HG03558 (cell line): ENCODE measurements at regions not wholly inside any gene's neighbourhood (a gene's known extent, or its start where the extent isn't known, plus 50 kb on each side); places are given as distances from the start of the nearest gene placed in this dataset.
"Not testable (repeated sequence)": the region's sequence is repeated elsewhere in the genome, so short reads cannot be mapped to it uniquely, and the experiment has no call there.

Experiments
- ATAC-seq: cut with Tn5 transposase; IDR thresholded peaks from one replicate; pipeline ENCODE4 v1.9.1; 2021; ENCODE audit warnings: moderate number of reproducible peaks; ENCODE audit not compliant: unreplicated experiment; ENCODE audit errors: extremely low read depth

DNA sequence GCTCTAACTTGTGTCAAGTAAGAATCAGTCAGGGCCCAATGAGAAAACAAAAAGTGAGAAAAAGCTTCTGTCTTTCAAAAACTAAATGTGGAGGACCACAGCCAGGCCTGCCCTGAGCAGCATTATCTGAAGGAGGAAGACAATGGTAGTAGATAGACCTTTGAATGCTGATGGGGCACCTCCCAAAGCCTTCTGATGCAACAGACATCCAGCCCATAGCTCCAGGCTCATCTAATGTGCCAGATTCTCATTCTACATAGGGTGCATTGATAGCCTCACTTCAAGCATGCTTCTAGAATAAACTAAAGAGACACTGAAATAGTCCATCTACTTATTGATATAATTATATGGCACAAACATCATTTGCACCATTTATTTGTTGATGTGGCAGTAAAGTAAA is 351.6 kb downstream of the HHIPL2 start:
- no peak for ATAC-seq

DNA sequence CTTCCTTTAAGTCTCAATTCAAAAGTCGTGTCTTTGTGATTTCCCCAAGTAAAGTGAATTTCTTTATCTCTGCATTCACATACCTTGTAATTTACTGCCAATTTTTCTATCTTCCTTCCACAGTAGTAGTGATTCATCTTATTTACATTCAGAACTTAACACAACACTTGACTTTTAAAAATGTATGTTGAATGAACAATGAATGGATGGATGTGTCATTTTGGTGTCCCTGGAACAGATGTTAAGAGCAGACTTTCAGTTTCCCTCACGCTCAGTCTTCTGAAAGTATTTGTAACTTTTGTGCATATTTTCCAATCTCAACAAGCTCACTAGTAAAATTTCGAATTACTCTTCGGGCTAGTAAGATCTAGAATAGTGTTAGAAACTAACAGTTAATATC is 352.0 kb downstream of the HHIPL2 start:
- ATAC-seq = no peak

DNA sequence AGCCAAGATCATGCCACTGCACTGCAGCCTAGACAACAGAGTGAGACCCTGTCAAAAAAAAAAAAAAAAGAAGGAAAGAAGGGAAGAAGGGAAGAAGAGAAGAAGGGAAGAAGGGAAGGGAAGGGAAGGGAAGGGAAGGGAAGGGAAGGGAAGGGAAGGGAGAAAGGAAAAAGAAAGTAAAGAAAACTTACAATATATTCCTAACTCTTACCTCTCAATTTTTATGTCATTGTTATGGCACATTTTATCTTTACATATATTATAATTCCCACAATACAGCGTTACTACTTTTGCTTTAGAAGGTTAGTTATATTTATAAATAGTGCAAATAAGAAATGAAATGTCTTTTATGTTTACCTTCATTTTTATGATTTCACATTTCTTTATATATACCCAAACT is 358.7 kb downstream of the HHIPL2 start:
- no peak for ATAC-seq

DNA sequence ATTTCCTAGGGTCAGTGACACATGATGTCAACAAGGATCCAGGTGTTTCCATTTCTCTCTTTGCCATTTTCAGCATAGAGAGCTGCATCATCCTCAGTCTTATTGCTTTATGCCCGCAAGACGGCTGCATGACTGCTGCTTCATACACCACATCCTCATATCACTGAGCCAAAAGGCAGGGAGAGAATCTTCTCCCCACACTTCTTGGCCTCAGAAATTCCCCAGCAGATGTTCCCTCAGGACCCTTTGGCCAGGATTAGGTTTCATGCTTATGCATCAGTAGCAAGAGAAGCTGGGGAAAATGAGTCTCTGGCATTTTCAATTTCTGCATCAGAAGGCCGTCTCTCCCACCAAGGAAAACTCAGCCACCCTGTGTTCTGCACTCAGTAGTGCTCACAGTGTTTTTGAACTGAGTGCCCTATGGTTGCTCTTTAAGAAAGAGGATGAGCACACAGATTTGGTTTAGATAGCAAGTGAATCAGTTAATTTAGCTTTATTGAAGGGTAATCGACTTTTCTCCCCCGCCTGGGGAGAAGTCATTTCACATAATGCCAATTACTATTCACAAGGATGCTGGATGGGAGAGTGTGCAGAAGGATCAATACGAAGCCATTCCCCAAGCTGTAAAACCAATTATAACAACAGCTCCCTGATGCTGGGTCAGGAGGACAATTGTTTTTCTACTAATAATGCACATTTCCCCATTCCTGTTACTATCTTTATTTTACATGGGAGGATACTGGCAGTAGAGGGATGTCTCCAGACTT is 360.2 kb downstream of the HHIPL2 start:
- no peak for ATAC-seq

DNA sequence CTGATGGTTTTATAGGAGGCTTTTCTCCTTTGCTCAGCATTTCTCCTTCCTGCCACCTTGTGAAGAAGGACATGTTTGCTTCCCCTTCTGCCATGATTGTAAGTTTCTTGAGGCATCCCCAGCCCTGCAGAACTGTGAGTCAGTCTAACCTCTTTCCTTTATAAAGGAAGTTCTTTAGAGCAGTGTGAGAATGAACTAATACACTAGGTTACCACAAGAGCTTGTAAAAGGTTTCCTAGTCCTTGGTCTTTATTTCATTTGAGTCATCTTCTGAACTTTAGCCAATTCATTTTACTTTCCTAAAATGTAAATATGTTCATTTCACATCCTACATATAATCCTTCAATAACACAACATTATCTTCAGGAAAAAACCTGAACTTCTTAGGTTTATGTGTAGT is 365.3 kb downstream of the HHIPL2 start:
- ATAC-seq = no peak

- no peak for ATAC-seq
Measured at GRCh38 chr1:222181191-222181590, 366.7 kb downstream of the HHIPL2 start.

DNA sequence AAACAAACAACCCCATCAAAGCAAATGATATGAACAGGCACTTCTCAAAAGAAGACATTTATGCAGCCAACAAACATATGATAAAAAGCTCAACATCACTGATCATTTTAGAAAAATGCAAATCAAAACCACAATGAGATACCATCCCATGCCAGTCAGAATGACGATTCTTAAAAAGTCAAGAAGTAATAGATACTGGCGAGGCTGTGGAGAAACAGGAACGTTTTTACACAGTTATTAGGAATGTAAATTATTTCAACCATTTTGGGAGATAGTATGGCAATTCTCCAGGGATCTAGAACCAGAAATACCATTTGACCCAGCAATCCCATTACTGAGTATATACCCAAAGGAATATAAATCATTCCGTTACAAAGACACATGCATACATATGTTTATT is 370.4 kb downstream of the HHIPL2 start:
- not testable (repeated sequence) for ATAC-seq

- ATAC-seq = no peak
Measured at GRCh38 chr1:222171005-222171404, 376.9 kb downstream of the HHIPL2 start.

- no peak for ATAC-seq
Measured at GRCh38 chr1:222168621-222169020, 379.3 kb downstream of the HHIPL2 start.

DNA sequence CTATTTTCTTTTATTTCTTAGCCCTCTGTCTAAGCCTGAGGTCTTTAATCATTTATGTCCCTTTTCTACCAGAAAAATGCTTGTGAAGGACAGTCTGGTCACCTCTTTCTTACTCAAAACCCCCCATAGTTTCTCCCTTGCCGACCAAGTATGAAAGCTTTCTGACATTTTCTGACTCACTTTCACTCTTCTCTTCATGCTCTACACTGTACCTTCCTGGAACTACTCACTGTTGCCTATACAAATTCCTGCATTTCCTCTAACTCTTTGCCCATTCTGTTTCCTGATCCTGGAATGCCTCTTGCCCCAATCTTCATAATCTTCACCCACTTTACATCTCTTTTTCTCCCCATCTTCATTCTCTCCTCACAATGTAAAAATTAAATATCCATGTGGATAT is 380.0 kb downstream of the HHIPL2 start:
- no peak for ATAC-seq

DNA sequence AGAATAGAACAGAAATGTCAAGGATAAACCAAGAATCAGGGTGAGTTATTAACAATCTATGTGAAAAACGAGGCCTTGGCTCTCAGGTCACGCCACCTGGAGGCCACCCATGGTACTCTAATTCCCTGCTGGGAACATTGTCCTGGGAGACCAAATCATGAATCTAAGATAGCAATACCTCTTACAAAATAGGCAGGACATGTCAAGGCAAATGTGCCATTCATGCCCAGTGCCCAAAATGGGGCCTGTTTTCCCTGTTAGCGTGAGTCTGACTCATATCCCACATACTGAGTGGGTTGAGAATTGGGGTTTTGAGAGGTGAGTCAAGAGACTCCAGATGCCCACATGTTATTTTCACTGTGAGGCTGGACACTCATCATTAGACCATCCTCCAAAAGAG is 380.8 kb downstream of the HHIPL2 start:
- no peak for ATAC-seq

DNA sequence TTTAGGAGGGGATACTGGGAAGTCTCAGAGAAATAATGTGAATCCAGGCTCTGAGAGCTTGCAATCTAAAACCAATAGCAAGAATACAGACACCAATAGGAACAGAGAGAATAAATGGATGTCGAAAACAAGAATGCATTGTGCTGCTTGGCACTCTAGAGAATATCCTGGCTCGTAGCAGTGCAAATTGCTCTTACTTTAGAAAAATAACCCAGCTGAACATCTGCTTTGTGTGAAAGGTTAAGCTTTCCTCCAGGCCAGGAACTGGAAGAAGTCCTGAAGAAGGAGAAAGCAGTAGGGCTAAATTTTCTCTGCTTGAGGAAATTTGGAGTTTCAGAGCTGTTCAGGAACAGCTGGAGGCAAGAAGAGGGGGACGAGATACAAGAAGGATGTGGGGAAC is 382.3 kb downstream of the HHIPL2 start:
- ATAC-seq = no peak

- ATAC-seq = no peak
Measured at GRCh38 chr1:222163895-222164294, 384.0 kb downstream of the HHIPL2 start.

- no peak for ATAC-seq
Measured at GRCh38 chr1:222161676-222162075, 386.2 kb downstream of the HHIPL2 start.

GRCh38 chr1:222157612-222158011 is 390.3 kb downstream of the HHIPL2 start:
- no peak for ATAC-seq

- no peak for ATAC-seq
Measured at GRCh38 chr1:222140206-222140605, 398.3 kb upstream of the DUSP10 start.

DNA sequence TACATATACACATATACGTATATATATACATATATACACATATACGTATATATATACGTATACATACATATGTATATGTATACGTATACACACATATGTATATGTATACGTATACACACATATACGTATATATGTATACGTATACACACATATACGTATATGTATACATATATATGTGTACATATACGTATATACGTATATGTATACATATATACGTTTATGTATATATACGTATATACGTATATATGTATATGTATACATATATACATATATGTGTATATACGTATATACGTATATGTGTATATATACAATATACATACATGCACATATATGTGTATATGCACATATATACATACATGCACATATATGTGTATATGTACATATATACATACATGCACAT is 396.2 kb upstream of the DUSP10 start:
- no peak for ATAC-seq

DNA sequence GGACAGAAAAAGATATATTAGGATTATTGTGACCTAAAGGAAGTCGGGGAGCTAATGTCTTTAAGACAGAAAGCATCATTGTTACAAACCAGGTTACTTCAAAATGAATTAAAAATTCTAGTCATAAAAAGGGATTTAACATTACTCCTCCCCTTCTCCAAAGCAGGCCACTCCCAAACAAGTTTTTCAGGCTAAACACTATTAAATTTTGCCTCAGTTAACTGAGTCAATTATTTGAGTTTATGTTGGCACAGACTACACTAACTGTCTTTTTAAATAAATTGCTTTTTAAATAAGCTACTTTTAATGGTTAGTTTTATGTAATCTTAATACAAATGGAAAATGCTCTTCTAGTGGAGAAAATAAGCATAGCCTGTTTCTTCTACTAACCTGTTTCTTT is 395.0 kb upstream of the DUSP10 start:
- ATAC-seq = no peak

GRCh38 chr1:222129041-222129440 is 387.2 kb upstream of the DUSP10 start:
- ATAC-seq = no peak

GRCh38 chr1:222127526-222128152 is 385.8 kb upstream of the DUSP10 start:
- ATAC-seq = no peak

DNA sequence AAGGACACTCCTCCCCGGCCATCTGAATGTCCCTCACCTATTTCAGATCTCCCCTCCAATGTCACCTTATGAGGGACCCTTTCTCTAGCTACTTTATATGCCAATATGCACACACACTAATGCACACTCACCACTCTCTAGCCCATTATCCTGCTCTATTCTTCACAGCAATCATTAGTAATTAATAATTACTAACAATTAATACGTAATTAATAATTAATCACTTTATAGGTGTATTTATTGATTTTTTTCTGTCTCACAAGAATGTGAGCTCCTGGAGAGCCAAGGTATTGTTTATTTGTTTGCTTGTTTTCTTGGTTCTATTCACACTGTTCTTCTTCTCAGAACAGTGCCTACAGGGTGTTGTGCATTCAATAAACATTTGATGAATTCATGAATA is 385.2 kb upstream of the DUSP10 start:
- ATAC-seq = no peak

DNA sequence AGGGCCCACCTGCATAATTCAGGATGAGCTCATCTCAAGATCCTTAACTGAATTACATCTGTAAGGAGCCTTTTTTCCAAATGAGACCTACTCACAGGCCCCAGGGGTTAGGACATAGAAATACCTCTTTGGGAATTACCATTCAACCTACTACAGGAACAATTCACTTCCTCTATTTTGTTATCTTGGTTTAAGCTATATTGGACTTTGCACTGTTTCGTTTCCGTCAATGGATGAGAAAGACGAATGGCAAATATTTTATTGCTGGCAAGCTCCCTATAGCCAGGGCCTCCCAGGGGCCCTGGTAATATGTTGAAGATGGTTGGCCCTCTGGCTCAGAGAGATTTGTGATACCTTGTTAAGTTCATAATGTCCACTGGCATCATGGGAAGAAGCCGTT is 384.2 kb upstream of the DUSP10 start:
- no peak for ATAC-seq
